ENCODE measurements at regions not wholly inside any gene's neighbourhood (a gene's known extent, or its start where the extent isn't known, plus 50 kb on each side); places are given as distances from the start of the nearest gene placed in this dataset.

DNA sequence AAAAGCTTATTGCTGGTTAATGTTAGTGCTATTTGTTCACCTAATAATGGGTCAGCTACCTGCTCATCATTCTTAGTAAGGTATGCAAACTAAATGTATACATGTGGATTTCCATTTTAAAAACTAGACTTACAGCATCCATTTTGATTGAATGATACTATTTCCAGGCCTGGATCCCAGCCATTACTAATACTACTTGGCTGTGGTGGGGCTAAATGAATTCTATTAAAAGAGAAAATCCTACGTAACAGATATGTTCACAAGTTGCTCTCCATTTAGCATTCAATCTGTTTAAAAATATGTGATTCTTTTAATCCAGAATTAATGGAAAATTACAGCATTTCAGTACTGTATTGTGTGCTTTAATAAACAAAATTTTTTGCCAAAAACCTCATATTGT is 169.4 kb upstream of the MIR17HG start:
- DNase-seq, result no peak

DNA sequence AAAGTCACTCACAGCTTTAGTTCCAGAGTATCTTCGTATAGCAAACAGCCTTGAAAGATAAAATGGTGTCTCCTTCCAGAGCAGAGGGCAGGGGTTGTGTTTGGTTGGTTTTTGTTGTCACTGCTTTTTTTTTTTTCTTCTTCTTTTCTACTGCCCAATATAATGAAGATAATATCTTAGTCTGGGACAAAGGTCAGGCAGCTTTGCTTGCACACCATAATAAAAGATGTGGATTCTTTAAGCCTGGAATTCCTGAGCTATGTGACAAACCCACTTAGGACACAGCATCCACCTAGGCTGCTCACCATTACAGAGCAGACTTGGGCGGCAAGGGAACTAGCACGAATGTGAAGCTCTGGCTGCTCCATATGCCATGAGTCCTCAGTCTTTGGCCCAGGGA is 165.6 kb upstream of the MIR17HG start:
- DNase-seq, result no peak

DNA sequence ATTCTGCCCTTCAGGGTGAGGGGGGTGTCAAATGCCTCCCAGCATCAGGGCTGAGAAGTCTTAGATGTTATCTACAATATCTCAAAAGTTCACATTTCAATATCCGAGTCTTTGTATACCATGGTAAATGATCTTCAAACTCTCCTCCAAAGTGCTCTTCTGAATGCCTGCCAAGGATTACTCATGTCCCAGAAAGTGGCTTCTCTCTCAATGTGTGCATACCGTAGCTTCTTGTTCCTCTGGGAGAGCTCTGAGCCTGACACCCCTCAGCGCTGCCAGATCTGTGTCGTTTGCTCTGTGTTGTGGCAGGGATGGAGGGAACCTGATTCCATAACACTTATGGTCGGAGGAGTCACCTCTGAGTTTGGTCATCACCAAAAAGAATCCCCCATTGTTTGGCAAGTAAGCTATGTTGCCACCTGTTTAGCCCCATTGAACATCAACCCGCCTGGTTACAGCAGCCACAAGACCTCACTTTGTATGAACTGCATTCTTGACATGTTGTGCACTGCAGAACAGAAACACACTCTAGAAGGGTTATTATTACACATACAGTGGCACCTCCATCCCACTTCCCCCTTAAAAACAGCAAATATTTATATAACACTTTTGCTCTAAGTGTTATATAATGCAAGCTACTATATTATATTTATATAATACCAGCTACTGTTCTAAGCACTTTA is 163.1 kb upstream of the MIR17HG start:
- no peak for DNase-seq

DNA sequence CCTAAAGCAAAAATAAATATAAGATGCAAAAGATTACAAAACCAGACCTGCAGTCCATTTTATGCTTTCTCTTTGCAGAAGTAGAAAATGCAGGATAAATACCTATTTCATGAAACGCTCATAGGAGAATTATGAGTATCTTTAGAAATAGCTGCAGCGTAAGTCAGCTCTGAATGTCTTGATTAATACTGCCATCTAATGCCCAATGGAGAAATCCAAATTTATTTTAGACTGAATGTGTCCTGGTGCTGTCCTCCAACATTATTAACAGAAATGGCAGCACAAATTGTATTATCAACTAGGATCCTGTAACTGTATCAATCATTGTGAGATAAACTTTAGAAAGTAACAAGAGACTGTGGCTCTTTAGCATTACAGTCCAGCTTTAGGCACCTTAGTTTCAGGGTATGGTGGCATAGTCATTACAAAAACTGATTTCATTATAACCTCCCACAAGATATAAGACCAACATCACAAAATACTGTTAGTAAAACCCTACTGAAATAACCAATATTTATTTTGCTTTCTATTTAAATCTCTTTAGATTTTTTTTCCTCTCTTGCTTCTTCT is 162.1 kb upstream of the MIR17HG start:
- no peak for DNase-seq

DNA sequence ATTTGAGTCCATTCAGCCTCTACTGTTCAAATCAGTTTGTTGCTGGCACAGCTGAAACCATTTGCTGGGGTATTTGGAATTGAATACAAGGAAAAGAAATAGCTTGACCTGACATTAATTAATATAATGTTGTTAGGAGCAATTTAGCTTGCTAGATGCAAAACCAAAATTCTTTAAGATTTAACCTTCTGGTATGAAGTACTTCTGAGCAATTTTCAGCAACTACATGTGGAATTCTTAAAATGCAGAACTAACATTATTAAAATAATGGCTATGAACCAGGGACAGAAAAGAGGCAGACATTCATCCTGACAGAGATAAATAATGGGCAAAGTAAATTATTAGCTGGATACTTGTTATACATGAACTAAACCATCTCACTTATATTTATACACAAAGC is 160.0 kb upstream of the MIR17HG start:
- no peak for DNase-seq

DNA sequence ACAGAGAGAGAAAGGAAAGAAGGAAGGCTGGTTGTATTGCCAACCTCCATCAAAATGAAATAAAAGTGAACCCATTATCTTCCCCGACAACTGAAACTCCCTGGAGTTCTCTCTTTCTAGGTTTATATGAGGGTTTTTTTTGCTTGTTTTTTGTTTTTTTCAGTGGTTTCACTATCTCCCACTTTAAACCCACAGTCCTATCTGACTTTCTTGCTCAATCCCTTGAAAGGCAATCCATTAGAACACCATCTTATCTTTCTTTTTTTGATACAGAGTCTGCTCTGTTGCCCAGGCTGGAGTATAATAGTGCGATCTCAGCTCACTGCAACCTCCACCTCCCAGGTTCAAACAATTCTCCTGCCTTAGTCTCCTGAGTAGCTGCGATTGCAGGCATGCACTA is 158.0 kb upstream of the MIR17HG start:
- DNase-seq, result no peak

DNA sequence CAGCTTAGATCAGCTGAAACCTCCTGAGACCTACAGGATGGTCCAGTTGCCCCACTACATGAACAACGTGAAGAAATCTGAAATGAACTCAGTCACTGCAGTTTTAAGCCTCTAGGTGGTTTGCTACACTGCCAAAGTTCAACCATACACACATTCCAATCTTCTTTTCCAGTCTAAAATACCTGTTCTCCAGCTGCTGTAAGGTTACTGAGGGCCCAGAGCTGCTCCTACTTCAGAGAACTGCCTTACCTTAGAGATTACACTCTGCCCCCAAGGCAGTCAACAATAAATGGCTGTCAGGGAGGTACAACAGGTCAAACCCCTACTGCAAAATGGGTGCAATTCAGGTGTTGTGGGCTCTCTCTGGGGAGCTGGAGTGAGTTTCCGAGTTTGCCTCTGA is 154.1 kb upstream of the MIR17HG start:
- DNase-seq, result no peak

DNA sequence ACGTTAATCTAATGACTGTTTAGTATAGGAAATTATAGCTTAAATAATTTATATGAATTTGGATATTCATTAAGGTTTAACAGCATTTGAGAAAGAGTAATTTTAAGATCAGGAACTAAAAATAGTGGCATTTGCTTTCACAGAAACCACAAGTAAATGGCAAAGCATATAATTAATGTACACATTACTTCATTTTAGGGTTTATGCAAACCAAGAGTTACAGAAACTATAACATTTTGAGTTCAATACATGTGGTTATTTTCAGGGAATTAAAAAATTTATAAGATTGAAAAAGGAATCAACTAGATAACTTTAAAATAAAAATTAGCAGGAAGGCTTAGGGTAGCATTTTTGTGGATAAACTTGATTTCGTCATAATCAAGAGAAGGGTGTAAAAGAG is 151.7 kb upstream of the MIR17HG start:
- DNase-seq, result no peak

DNA sequence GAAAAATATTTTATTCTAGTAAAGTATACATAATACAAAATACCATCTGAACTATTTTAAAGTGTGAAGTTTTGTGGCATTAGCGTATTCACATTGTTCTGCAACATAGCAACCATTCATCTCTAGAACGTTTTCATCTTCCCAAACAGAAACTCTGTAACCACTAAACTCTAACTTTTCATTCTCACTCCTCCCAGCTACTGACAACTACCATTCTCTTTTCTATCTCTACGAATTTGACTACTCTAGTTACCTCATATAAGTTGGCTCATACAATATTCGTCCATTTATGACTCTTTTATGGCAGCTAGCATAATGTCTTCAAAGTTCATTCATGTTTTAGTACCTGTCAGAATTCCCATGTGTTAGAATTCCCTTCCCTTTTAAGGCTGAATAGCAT is 150.5 kb upstream of the MIR17HG start:
- no peak for DNase-seq

DNA sequence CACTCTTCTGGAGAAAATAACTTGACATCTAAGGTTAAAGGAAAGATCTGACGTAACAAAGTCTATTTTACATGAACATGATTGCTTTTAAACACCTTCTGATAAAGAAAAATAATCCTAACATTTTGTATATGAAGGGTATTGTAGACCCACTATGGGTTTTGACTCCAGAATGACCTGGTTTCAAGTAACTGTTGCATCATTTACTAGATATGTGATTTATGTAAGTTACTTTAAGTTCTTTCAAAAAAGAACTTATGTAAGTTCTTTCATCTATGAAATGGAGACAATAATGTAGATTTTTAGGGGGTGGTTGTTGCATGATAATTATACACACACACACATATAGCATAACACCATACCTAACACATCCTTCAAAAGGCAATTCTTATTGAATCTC is 147.6 kb upstream of the MIR17HG start:
- no peak for DNase-seq

DNA sequence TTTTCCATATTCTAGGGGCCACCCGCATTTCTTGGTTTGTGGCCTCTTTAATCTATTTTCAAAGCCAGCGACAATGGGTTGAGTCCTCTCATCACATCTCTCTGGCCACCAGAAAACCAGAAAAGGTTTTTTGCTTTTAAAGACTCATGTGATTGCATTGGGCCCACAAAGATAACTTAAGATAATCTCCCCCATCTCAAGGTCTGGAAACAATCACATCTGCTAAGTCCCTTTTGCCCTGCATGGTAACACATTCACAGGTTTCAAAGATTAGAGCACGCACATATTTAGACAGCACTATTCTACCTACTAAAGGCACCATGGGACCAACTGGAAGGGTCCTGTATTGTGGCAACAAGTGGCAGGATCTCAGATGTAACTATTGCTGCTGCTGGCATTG is 147.0 kb upstream of the MIR17HG start:
- DNase-seq, result no peak

DNA sequence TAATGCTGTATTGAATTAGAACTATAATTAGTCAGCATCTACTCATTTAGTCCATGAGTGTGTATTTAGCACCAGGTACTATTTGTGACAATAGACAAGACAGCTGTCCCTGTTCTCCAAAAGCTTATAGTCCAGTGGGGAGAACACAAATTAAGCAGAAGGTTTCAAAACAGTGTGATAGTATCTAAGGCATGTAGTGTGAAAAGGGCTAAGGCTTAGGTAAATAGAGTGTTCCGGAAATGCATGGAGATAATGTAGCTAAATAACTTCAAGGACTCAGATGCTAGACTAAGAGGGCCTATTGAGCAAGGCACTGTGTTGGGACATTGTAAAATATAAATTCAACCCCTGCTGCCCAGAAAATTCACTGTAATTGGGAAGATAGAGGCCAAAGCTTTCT is 144.1 kb upstream of the MIR17HG start:
- no peak for DNase-seq

DNA sequence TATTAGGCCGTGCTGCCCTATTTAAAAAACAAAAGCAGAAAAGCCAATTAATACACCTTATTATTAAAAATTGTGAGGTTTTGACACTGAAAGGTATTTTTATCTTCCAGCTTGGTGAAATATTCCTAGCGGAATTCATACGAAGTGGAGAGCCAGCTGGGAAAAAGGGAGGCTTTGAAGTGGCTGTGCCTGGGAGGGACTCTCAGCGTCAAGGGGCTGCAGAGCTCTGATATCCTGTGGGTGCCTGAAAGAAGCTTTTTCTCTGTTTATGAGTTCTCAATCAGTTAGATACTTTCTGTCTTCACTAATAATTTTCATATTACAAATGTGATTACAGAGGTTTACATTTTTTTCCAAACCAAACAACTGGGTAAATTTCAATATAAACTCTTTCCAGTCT is 140.2 kb upstream of the MIR17HG start:
- no peak for DNase-seq

DNA sequence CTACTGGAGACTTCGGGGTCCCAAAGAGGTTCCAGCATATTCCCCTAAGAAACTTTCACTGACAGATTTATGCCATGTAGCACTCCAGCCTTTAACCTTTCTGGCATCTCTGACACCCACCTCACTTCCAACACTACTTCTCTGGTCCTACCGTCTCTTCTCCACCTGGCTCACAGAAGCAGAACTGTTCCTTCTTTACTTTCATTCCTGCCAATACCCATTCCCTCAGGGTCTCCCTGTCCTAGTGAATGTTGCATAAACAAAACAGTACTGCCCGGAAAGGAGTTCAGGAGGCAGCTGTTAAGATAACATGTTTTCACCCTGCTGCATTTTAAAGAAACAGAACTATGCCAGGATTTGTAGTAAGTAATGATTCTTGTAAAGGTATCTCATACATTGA is 136.0 kb upstream of the MIR17HG start:
- no peak for DNase-seq

DNA sequence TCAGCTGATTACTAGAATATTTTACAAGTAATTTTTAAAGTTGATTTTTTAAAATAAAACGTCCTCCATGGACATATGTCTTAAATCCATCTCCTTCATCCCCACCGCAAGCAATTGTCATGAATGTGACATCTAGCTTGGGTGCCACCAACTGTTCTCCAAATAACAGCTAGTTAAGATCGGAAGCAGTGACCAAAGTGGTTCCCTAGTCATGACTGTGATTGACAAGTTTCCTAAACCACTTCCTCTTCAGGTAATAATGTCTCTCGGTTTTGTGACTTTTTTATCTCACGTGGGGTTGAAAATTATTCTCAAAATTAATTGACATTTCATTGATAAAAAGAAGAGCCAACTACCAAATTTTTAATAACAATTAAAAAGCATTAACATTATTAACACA is 135.3 kb upstream of the MIR17HG start:
- DNase-seq, result no peak

DNA sequence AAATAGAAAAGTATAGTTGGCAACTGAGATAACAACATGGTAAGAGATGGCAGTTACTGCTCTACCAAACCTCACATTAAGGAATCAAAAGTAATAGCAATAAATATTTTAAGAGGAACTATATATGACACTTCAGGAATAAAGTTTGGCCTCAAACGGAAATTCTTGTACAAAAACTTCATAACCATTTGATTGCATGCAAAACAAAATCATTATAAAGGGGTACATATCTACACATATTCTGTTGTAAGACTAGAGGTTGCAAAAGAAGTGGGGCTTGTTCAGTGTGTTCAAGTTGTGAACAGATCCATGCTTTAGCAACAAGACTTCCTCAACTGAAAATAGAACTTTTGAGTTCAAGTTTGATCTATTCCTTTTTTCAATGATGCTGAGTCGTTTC is 133.5 kb upstream of the MIR17HG start:
- no peak for DNase-seq

DNA sequence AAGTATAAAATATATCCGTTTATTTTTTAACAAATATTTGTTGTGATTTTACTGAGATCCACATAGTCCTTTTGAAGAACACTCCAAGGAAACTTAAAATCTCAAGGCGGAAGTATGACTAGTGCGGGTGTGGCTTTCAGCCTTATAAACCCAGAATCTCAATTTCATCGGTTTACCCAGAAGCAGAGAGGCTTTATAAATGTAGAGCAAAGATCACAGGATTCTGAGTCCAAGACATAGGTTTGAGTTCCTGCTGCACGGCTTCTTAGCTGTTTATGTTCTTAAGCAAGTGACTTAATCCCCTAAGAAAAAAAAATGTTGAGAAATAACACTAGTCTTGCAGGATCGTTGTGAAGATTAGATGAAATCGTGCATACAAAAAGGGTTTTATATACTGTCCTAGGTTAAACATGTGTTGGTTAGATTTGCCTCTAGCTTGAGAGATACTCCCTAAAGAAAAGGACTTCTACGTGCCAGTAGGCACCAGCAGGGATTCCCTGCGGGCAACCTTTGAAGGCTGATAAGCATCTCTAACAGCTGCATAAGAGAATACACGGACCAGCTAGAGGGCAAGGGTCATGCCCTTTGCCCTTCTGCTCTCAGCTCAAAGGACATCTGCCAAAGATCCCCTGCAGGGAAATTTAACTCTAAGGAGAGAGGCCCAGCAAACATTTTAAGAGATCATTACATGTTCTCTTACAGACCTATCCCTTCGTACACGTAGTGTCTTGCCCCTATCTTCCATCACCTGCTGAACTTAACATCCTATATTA is 130.4 kb upstream of the MIR17HG start:
- DNase-seq, result no peak

DNA sequence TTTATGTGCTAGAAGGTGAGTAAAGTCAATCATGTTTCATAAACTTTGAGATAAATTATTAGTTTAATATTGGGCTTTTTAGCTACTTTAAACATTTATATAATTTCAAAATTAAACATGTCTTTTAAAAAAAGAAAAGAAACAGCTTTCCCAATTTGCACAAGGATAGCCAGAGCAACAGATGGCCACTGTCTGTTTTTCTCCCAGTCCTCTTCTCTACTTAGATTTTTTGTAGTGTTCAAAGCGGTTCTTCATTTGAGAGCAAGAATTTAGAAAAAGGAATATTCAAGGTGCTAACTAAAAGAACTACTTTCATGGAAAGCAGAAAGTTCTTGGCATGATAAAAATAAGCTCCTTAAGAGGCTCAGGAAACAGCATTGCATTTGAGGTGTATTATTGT is 128.3 kb upstream of the MIR17HG start:
- DNase-seq, result no peak

DNA sequence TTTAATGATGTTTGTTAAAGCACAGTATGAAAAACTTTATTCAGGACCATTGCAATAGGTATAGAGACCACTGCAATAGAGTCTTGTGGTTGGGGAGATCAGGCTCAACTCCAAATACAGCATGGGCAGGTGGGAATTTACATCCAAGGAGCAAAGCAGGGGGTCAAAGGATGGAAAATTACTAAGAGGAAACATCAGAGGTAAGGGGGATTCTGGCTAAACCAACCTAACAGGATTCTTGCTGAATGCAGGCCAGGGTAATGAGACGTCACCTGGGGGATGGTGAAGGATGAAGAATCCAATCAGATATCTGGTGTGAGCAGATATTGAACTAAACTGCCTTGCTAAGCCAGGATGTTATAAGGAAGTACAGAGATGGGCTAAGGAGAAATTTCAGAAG is 126.6 kb upstream of the MIR17HG start:
- DNase-seq, result no peak

DNA sequence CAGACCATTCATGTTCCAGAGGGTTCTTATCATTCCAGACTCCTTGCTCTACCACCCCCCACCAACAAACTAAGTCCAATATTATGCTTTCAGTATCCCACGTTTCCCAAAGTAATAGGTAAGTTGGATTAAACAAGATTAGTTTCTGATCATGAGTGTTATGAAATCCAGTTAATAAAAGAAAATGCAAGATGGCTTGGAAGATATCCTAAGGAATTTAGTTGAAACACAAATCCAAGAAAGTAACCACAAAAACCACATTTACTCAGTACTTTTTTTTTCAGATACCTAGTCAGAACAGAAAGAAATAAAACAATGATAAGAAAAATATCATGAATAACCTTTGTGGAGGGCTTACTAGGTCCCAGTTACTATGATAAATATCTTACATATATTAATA is 119.4 kb upstream of the MIR17HG start:
- DNase-seq, result no peak

DNA sequence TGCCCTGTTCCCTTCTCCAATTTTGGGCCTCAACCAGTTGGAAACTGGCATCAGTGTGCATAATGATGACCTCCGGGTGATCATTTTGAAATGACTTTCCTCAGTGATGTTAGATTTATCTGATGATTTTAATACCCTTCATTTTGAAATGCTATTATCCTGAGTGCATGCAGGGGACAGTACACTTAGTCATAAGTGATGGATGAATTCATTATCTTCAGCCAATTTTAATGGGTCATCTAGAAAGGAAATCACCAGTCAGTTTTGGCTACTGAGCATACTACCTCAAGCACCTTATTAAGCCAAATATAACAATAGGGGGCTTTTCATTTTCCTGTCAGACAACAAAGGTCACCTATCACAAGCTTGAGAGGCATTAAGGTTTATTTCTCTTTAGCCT is 118.5 kb upstream of the MIR17HG start:
- DNase-seq, result no peak

DNA sequence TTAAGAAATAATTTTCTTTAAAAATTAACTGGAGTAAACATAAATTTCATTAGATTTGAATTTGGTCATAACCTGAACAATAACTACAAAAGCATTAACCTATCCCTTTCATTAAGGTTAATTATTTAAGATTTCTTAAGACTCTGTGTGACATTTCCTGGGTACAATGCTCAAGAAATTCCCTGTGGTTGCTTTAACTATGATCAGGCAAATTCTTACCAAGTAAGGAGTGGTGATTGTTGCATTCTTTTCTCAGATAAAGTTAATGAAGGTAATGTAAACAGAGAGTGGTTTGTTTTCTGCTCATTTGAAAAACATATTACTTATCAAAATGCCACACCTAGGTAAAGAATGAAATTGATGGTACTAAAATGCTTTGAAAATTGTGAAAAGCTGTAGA is 114.8 kb upstream of the MIR17HG start:
- DNase-seq, result no peak

DNA sequence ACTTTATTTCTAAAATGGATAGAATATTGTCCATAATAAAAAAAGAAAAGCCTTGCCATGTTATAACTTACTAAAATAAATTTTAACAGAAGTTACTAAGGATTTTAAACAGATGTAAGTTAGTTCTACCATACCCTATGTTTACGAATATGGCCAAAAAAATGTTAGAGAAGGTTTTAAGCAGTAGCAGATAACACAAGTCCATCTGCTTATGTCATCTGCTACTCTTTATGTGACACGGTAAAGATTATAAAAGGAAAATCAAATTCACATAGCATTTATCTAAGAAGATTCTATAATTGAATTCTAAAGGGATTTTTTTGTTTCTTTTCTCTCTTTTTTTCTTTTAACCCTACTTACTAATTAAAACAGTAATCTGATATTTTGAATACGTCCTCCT is 114.2 kb upstream of the MIR17HG start:
- DNase-seq, result no peak

DNA sequence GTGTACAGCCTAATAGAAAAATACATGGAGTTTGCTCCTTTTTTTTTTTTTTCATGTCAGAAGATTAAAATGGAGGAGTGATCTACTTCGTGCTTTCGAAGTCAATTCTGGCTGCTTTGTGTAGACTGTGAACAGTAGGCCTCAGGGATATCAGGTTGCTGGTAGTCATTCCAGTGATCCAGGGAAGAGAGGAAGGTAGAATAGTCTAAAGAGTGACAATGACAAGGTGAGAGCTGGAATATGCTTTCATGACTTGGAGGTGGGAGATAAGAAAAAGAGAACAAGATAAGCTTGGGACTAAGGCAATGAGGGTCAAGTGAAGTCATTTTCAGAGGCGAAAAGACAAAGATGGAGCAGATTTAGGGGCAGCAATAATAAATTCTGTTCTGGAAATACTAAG is 111.3 kb upstream of the MIR17HG start:
- no peak for DNase-seq

DNA sequence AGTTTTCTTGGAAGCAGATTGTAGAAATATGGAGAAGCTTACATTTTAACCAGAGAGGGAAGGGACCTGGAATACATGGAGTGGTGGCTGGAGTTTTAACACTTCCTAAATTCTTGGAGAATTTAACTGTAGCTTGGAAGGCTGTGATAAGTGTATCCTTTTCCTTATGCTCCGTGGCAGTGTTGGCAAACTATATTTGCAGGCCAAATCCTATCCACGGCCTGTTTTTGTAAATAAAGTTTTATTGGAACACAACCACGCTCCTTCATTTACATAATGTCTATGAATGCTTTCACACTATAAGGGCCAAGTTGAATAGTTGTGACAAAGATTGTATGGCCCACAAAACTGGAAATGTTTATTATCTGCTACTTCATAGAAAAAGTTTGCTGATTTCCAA is 110.6 kb upstream of the MIR17HG start:
- no peak for DNase-seq
